PC-3 (cell line): ENCODE measurements at regions not wholly inside any gene's neighbourhood (a gene's known extent, or its start where the extent isn't known, plus 50 kb on each side); places are given as distances from the start of the nearest gene placed in this dataset.
A peak's percentile ranks its signal among the peaks of the same experiment; 100 is the strongest.

Source experiments
- ATAC-seq: fragments of 200-7000 bp; cut with Tn5 transposase; 2 replicates; pipeline ENCODE4 v1.9.1; 2020; ENCODE audit warnings: mild to moderate bottlenecking, moderate library complexity
- BruUV-seq: library from RNA; stranded (reverse); fragments of 400-500 nt; replicated peaks from 2 replicates; lab custom pipeline; 2021; lab: Mats Ljungman, UMichigan
- CTCF ChIA-PET: fragments of 300-600 bp; sonication (Branson Sonifier 250); formaldehyde crosslinking; loops from one replicate; lab custom pipeline; 2022; ENCODE audit warnings: antibody characterized with exemption; lab: Charles Lee
- POLR2A ChIA-PET: fragments of 300-600 bp; sonication (Branson Sonifier 250); formaldehyde crosslinking; loops from one replicate; lab custom pipeline; 2022; ENCODE audit warnings: antibody characterized with exemption; ENCODE audit not compliant: unreplicated experiment; lab: Charles Lee
- DNase-seq: peaks from one replicate; pipeline ENCODE4 v3.0.0-alpha.2; 2015
- H2AFZ ChIP-seq: fragments of 300-600 bp; sonication (generic); 2 replicates; pipeline ENCODE4 v1.6.0; 2016; ENCODE audit warnings: antibody characterized with exemption, low read length
- H3F3A ChIP-seq: fragments of 300-600 bp; sonication (generic); one replicate; pipeline ENCODE4 v1.6.0; 2017; ENCODE audit warnings: antibody characterized with exemption, low read length, control low read depth, mild to moderate bottlenecking; ENCODE audit not compliant: unreplicated experiment
- H3K27ac ChIP-seq: fragments of 300-600 bp; sonication (generic); 2 replicates; pipeline ENCODE4 v1.5.1; 2016; ENCODE audit warnings: mild to moderate bottlenecking, low read length
- H3K27me3 ChIP-seq: fragments of 300-600 bp; sonication (generic); 2 replicates; pipeline ENCODE4 v1.6.1; 2016; ENCODE audit warnings: low read length, mixed read lengths
- H3K36me3 ChIP-seq: fragments of 300-600 bp; sonication (generic); 2 replicates; pipeline ENCODE4 v1.6.1; 2016; ENCODE audit warnings: low read depth, mixed run types, low read length, mixed read lengths
- H3K4me1 ChIP-seq: fragments of 300-600 bp; sonication (generic); 2 replicates; pipeline ENCODE4 v1.5.1; 2016; ENCODE audit warnings: low read length; ENCODE audit not compliant: insufficient read depth
- H3K4me2 ChIP-seq: fragments of 300-600 bp; sonication (generic); 2 replicates; pipeline ENCODE4 v1.6.0; 2016; ENCODE audit warnings: low read length
- H3K4me3 ChIP-seq: fragments of 300-600 bp; sonication (generic); 2 replicates; pipeline ENCODE4 v1.5.1; 2016; ENCODE audit warnings: mild to moderate bottlenecking, low read length, mixed read lengths
- H3K79me2 ChIP-seq: fragments of 300-600 bp; sonication (generic); 2 replicates; pipeline ENCODE4 v1.6.1; 2017; ENCODE audit warnings: low read length, mixed read lengths
- H3K9ac ChIP-seq: fragments of 300-600 bp; sonication (generic); 2 replicates; pipeline ENCODE4 v1.6.0; 2016; ENCODE audit warnings: mild to moderate bottlenecking, low read length
- H3K9me2 ChIP-seq: fragments of 300-600 bp; sonication (generic); replicated peaks from 2 replicates; pipeline ENCODE4 v1.6.1; 2016; ENCODE audit warnings: mixed run types, low read length, mixed read lengths
- H3K9me3 ChIP-seq: fragments of 300-600 bp; sonication (generic); 2 replicates; pipeline ENCODE4 v1.6.1; 2016; ENCODE audit warnings: low read length, mixed read lengths
- H4K20me1 ChIP-seq: fragments of 300-600 bp; sonication (generic); 2 replicates; pipeline ENCODE4 v1.6.1; 2016; ENCODE audit warnings: low read length, mixed read lengths
- CTCF ChIP-seq: fragments of 300-600 bp; sonication (generic); conservative IDR thresholded peaks from 2 replicates; pipeline ENCODE4 v1.5.1; 2017; ENCODE audit warnings: antibody characterized with exemption, low read depth, mild to moderate bottlenecking, low read length
- EZH2 ChIP-seq: fragments of 300-600 bp; sonication (generic); IDR thresholded peaks from one replicate; pipeline ENCODE4 v1.6.1; 2017; ENCODE audit warnings: antibody characterized with exemption, mild to moderate bottlenecking, low read length; ENCODE audit not compliant: unreplicated experiment
- EZH2phosphoT487 ChIP-seq: fragments of 300-600 bp; sonication (generic); IDR thresholded peaks from 2 replicates; pipeline ENCODE4 v1.6.1; 2018; ENCODE audit warnings: mild to moderate bottlenecking, antibody characterized with exemption, low read length, borderline replicate concordance
- intact Hi-C: fragments of 100-400 bp; cut with micrococcal nuclease; formaldehyde crosslinking; loops from 2 replicates; pipeline ENCODE4 v1.9.0; 2023

GRCh38 chr21:18950045-18950740 is 546.6 kb upstream of the TMPRSS15 start:
- no peaks in the 10 kb centered on the region for H3K4me1 ChIP-seq
- no peaks in the 10 kb centered on the region for H3K27me3 ChIP-seq
- TF ChIP-seq EZH2 = no peak
- peak; percentile 39; the same call in 1 of the 2 replicates for TF ChIP-seq CTCF
- TF ChIP-seq EZH2phosphoT487 = no peak
- H3K9me3 ChIP-seq = no peaks in the 10 kb centered on the region
- H3K27ac ChIP-seq = no peak overlapping the region
- no peak overlapping the region for H3K9ac ChIP-seq
- H3F3A ChIP-seq = no peaks in the 10 kb centered on the region
- DNase-seq (peak; percentile 58), ATAC-seq (peak; percentile 59)
- H3K36me3 ChIP-seq = no peaks in the 10 kb centered on the region
- CTCF ChIA-PET = no interaction called here
- no TSS peak for BruUV-seq
- POLR2A ChIA-PET = no interaction called here
- no peak overlapping the region for H3K4me3 ChIP-seq
- H3K9me2 ChIP-seq = no peaks in the 10 kb centered on the region
- H3K79me2 ChIP-seq = no peaks in the 10 kb centered on the region
- H2AFZ ChIP-seq = no peak overlapping the region
- intact Hi-C loops = no loop called here
- no peaks in the 10 kb centered on the region for H4K20me1 ChIP-seq
- no peak overlapping the region for H3K4me2 ChIP-seq

DNA sequence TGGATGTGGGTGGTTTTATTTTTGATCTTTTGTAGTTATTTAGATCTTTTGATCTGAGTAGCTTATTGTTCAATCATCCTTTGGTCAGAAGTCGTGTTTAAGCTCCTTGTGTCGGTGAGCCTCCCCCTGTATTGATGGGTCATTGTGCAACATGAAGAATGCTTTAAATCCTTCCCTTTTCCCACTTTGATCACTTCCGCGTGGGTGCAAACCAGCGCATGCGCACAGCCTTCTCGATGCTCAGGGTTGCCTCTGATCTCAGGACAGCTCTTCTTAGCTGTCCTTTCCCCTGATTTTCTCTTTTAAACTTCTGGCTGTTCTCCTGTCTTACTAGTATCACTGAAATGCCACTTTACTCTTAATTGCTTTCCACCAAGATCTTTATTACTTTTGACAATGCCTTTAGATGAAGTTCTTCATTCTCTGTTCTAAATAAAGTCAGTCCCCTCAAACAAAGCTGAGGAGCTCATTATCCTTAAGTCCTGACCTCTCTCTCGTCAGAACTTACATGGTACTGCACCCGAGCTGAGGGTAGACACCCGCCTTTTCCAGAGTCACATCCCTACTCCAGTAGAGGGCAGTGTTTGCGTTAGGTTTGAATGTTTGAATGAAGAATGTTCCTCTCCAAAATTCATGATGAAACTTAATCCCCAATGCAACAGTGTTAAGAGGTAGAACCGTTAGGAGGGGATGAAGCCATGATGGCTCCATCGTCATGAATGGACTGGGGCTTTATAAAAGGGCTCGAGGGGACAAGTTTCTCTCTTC is 547.9 kb upstream of the TMPRSS15 start:
- DNase-seq (peak; percentile 78), ATAC-seq (peak; percentile 72)
- POLR2A ChIA-PET = interaction anchor here (0.5 kb wide), 1 partner anchor 1968 kb away, joined by 3 read pairs; no protein-coding TSS in a partner anchor
- CTCF ChIA-PET = no interaction called here
- no peaks in the 10 kb centered on the region for H3K79me2 ChIP-seq
- BruUV-seq = no TSS peak
- H3K9ac ChIP-seq = no peak overlapping the region
- H3K4me3 ChIP-seq = no peak overlapping the region
- no peaks in the 10 kb centered on the region for H3K27me3 ChIP-seq
- H3K4me2 ChIP-seq = 0 out of 2 replicates have a peak overlapping the region, but pooled peaks have one; percentile 21
- H2AFZ ChIP-seq = peak overlapping the region; percentile 7; the same call in 1 of the 2 replicates
- H4K20me1 ChIP-seq = no peaks in the 10 kb centered on the region
- peak; percentile 85 for TF ChIP-seq CTCF
- no peak for TF ChIP-seq EZH2phosphoT487
- H3F3A ChIP-seq = no peaks in the 10 kb centered on the region
- intact Hi-C loops = loop anchor here (1.0 kb wide), 1 partner anchor 150 kb away; no protein-coding TSS in a partner anchor
- no peak overlapping the region for H3K27ac ChIP-seq
- H3K9me2 ChIP-seq = no peaks in the 10 kb centered on the region
- H3K36me3 ChIP-seq = no peaks in the 10 kb centered on the region
- no peaks in the 10 kb centered on the region for H3K4me1 ChIP-seq
- H3K9me3 ChIP-seq = no peaks in the 10 kb centered on the region

- BruUV-seq = no TSS peak
- intact Hi-C loops = no loop called here
Observed at GRCh38 chr21:18954441-18954844, 550.9 kb upstream of the TMPRSS15 start.

More at GRCh38 chr21:18954441-18954844, 550.9 kb upstream of the TMPRSS15 start:
- ATAC-seq (no peak), DNase-seq (no peak)
- ChIA-PET POLR2A (no interaction called here), CTCF (interaction anchor here (0.6 kb wide), 1 partner anchor 307 kb away, joined by 12 read pairs; no protein-coding TSS in a partner anchor)
- no peak overlapping the region for H3K4me2 ChIP-seq
- no peaks in the 10 kb centered on the region for H3K27me3 ChIP-seq
- no peak overlapping the region for H3K27ac ChIP-seq
- no peak overlapping the region for H3K4me3 ChIP-seq
- H3K9me3 ChIP-seq = no peaks in the 10 kb centered on the region
- no peak overlapping the region for H3K9ac ChIP-seq
- no peak overlapping the region for H2AFZ ChIP-seq
- H4K20me1 ChIP-seq = no peaks in the 10 kb centered on the region
- H3F3A ChIP-seq = no peaks in the 10 kb centered on the region
- H3K9me2 ChIP-seq = no peaks in the 10 kb centered on the region
- no peaks in the 10 kb centered on the region for H3K79me2 ChIP-seq
- TF ChIP-seq EZH2phosphoT487 = no peak
- no peak for TF ChIP-seq CTCF
- TF ChIP-seq EZH2 = no peak
- H3K4me1 ChIP-seq = no peaks in the 10 kb centered on the region
- H3K36me3 ChIP-seq = no peaks in the 10 kb centered on the region
